Bronchial epithelial cell (primary cell): ENCODE measurements at regions not wholly inside any gene's neighbourhood (a gene's known extent, or its start where the extent isn't known, plus 50 kb on each side); places are given as distances from the start of the nearest gene placed in this dataset.

Experiments used
- DNase-seq: peaks from one replicate; pipeline ENCODE4 v3.0.0-alpha.2; 2010; ENCODE audit warnings: low read depth
- FAIRE-seq: peaks from 2 replicates; lab custom pipeline; 2011; peaks lifted over from hg19 to GRCh38; lab: Jason Lieb, UNC
- H3K27me3 ChIP-seq: 2 replicates; pipeline ENCODE4 v1.5.1; 2011; ENCODE audit warnings: low read length; ENCODE audit not compliant: control insufficient read depth, insufficient read depth
- H3K36me3 ChIP-seq: 2 replicates; pipeline ENCODE4 v1.5.1; 2011; ENCODE audit warnings: low read length; ENCODE audit not compliant: control insufficient read depth, insufficient read depth
- H3K4me3 ChIP-seq: 2 replicates; pipeline ENCODE4 v1.5.1; 2011; ENCODE audit warnings: mild to moderate bottlenecking, low read depth, low read length, control low read depth
- TF ChIP-seq, protein P1 (sequence below): IDR thresholded peaks from 2 replicates; pipeline ENCODE4 v1.5.1; 2011; ENCODE audit warnings: mild to moderate bottlenecking, moderate library complexity, low read length, control low read depth, inconsistent platforms; ENCODE audit not compliant: insufficient read depth, severe bottlenecking

DNA sequence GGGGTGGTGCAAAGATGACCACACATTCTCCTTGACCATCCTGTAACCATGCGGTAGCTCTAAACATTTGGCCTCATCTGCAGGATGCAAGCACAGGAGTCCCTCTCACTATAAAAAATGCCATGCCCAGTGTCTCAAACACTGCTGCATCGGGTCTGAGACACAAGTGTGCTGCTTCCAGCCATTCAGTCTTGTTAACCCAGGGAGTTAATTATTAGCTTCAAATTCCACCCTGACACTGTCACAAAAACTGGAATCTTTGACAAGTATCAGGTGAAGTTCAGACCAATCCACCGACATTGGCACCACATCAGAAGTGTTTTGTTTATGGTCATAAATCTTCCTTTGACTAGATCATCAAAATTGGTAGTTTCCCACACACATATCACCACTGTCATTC lies 119.1 kb upstream of the RASEF start:
- no peak overlapping the region for H3K4me3 ChIP-seq
- TF ChIP-seq, protein P1, sequence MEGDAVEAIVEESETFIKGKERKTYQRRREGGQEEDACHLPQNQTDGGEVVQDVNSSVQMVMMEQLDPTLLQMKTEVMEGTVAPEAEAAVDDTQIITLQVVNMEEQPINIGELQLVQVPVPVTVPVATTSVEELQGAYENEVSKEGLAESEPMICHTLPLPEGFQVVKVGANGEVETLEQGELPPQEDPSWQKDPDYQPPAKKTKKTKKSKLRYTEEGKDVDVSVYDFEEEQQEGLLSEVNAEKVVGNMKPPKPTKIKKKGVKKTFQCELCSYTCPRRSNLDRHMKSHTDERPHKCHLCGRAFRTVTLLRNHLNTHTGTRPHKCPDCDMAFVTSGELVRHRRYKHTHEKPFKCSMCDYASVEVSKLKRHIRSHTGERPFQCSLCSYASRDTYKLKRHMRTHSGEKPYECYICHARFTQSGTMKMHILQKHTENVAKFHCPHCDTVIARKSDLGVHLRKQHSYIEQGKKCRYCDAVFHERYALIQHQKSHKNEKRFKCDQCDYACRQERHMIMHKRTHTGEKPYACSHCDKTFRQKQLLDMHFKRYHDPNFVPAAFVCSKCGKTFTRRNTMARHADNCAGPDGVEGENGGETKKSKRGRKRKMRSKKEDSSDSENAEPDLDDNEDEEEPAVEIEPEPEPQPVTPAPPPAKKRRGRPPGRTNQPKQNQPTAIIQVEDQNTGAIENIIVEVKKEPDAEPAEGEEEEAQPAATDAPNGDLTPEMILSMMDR = no peak
- DNase-seq = no peak
- H3K36me3 ChIP-seq = no peaks in the 10 kb centered on the region
- H3K27me3 ChIP-seq = peaks cover 2% of the 10 kb centered on the region
- FAIRE-seq = no peak

DNA sequence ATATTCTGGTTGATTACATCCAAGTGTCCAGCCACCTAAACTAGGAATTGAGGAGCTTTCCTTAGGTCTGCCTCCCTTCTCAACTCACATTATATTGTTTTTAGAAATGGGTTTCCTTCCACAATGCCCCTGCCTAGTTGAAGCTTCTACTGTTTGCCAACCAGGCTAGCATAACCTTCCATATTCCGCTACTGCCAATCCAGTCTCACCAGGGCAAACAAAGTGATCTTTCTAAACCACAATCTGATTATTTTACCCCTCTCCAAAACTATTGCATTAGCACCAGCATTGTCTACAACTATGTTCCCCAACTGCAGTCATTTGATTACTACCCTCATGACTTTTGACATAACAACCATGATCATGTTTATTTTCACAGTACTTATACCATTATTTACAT lies 115.8 kb upstream of the RASEF start:
- TF ChIP-seq, protein P1 = no peak
- FAIRE-seq = no peak
- Histone ChIP-seq H3K4me3 (no peak overlapping the region), H3K27me3 (no peaks in the 10 kb centered on the region), H3K36me3 (no peaks in the 10 kb centered on the region)
- no peak for DNase-seq

DNA sequence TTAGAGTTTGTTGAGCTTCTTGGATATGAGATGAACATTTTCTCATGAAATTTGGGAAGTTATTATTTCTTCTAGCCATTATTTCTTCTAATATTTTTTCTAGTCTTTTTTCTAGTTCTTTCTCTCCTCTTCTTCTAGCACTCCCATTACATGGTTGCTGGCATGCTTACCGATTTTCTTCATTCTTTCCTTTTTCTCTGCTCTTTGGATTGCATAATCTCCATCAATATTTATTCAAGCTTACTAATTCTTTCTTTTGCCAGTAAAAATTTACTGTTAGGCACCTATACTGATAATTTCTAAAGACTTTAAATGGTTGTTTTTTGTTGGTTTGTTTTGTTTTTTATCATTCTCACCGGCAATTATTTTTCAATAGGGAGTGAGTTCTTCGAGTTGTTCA lies 114.8 kb upstream of the RASEF start:
- TF ChIP-seq, protein P1 = no peak
- FAIRE-seq = no peak
- H3K4me3 ChIP-seq = no peak overlapping the region
- no peak for DNase-seq
- H3K27me3 ChIP-seq = no peaks in the 10 kb centered on the region
- H3K36me3 ChIP-seq = no peaks in the 10 kb centered on the region

DNA sequence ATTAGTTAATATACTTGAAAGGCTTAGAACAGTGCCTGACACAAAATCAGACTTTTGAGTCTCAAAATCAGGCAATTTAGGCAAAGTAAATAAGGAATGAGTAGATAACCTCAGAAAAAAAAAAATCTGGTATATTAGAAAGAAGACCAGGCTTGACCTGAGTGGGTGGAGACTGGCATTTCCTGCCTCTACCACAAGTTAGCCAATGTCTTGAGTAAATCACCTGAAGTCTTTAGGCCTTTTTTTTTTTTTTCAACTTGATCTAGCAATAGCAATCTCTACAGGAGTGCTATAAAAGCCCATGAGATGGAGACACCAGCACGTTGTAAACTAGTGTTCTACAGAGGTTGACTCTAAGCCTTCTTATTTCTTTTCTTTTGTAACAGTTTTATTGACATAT lies 104.2 kb upstream of the RASEF start:
- H3K27me3 ChIP-seq = no peaks in the 10 kb centered on the region
- no peak overlapping the region for H3K4me3 ChIP-seq
- no peaks in the 10 kb centered on the region for H3K36me3 ChIP-seq
- DNase-seq (peak; percentile 95), FAIRE-seq (no peak)
- TF ChIP-seq, protein P1 = peak; percentile 18

DNA sequence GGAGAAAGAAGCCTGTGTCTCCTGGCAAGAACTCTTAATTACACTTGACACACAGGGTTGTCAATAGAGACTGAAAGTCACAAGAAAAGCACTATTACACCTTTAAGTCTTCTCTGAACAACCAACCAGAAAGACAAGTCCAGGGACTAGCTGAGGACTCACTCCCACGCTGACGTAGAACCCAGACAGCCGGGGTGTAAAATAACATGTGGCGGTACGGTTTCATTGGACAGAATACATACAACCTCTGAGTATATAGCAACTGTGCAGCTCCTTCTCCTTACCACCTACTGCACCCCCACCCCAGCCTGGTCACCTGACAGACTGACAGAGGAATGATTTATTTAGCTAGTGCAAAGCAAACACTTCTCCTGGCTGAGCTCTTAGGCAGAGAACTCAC lies 103.4 kb upstream of the RASEF start:
- Histone ChIP-seq H3K36me3 (no peaks in the 10 kb centered on the region), H3K4me3 (no peak overlapping the region), H3K27me3 (no peaks in the 10 kb centered on the region)
- peak; percentile 94 for DNase-seq
- no peak for FAIRE-seq
- TF ChIP-seq, protein P1 = no peak

DNA sequence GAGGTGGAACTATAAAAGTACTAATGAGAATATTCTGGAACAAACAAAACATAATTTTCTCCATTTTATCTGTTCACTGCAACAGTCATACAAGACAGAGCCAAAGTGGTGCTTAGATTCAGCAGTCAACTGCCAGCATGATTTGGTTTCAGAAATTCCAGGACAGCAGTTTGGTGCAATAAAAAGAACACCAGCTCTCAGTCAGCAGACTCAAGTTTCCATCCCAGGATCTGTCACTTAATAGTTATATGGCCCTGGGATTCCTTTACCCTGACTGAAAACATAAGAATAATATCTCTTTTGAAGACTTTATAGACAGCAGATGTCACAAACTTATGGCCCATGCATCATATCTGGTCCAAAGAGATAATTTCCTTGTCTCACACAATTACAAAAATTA lies 92.8 kb upstream of the RASEF start:
- H3K27me3 ChIP-seq = no peaks in the 10 kb centered on the region
- DNase-seq = no peak
- no peak for FAIRE-seq
- H3K36me3 ChIP-seq = no peaks in the 10 kb centered on the region
- no peak overlapping the region for H3K4me3 ChIP-seq
- TF ChIP-seq, protein P1 = no peak
